GM12865 (cell line): ENCODE measurements at regions not wholly inside any gene's neighbourhood (a gene's known extent, or its start where the extent isn't known, plus 50 kb on each side); places are given as distances from the start of the nearest gene placed in this dataset.

Experiments
- DNase-seq: peaks from one replicate; pipeline ENCODE4 v3.0.0; 2010; ENCODE audit warnings: low read depth
- H3K4me3 ChIP-seq: 2 replicates; pipeline ENCODE4 v1.5.1; 2011; ENCODE audit warnings: mild to moderate bottlenecking, low read depth, low read length, control low read depth
- CTCF ChIP-seq: IDR thresholded peaks from 2 replicates; pipeline ENCODE4 v1.5.1; 2011; ENCODE audit warnings: low read length, control low read depth, low read depth, inconsistent platforms; ENCODE audit not compliant: insufficient read depth; ENCODE audit errors: missing control alignments

- DNase-seq = no peak
- TF ChIP-seq CTCF = no peak
- no peak overlapping the region for H3K4me3 ChIP-seq
Measured at GRCh38 chr2:14816069-14817060, 183.8 kb downstream of the LRATD1 start.

- H3K4me3 ChIP-seq = no peak overlapping the region
- TF ChIP-seq CTCF = no peak
- DNase-seq = no peak
Measured at GRCh38 chr2:14817848-14818247, 185.3 kb downstream of the LRATD1 start.

GRCh38 chr2:14826518-14826917 lies 194.0 kb downstream of the LRATD1 start:
- H3K4me3 ChIP-seq = no peak overlapping the region
- no peak for DNase-seq
- TF ChIP-seq CTCF = no peak

DNA sequence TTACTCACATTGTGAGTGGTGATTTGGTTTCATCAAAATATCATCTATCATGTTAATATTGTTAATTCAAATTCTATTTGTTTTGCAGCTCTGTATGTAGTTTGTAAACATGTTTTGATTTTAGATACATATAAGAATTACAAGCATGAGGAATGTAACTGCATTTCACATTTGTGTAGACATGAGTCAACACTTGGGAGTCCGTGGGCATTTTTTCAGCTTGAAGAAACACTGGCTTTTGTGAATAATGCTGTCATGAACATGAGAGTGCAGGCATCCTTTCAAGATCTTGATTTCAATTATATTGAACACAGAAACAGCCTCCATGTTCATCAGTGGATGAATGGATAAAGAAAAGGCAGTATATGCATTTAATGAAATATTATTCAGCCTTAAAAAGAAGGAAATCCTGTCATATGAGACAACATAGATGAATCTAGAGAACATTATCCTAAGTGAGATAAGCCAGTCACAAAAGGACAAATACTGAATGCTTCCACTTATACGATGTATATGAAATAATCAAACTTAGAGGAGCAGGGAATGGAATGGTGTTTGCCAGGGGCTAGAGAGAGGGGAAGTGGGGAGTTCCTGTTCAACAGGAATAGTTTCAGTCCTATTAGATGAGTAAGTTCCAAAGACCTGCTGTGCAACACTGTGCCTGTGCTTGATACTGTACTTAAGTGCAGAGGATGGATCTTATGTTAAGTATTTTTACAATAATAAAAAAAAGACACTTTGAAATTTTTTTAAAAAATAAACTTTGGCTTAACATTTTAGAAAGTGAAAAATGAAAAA lies 194.9 kb downstream of the LRATD1 start:
- no peak overlapping the region for H3K4me3 ChIP-seq
- DNase-seq = no peak
- TF ChIP-seq CTCF = no peak

GRCh38 chr2:14828223-14828622 lies 195.7 kb downstream of the LRATD1 start:
- no peak for DNase-seq
- no peak overlapping the region for H3K4me3 ChIP-seq
- no peak for TF ChIP-seq CTCF

GRCh38 chr2:14828968-14829367 lies 196.5 kb downstream of the LRATD1 start:
- no peak for TF ChIP-seq CTCF
- DNase-seq = no peak
- H3K4me3 ChIP-seq = no peak overlapping the region
